Tibial nerve (tissue), 3 donors: ENCODE measurements at regions not wholly inside any gene's neighbourhood (a gene's known extent, or its start where the extent isn't known, plus 50 kb on each side); places are given as distances from the start of the nearest gene placed in this dataset.

Experiments used
- CTCF ChIP-seq, 5 experiments: fragments of 200-600 bp in 3 of 5; fragments of 450-650 bp in 2 of 5; sonication (generic) in 3 of 5; IDR thresholded peaks; one replicate each; pipeline ENCODE4 v1.5.1; 2016 to 2019; ENCODE audit warnings: antibody characterized with exemption in 5 of 5, mild to moderate bottlenecking in 3 of 5, moderate library complexity in 2 of 5
- POLR2A ChIP-seq, 2 donors: fragments of 450-650 bp; IDR thresholded peaks; one replicate each; pipeline ENCODE4 v1.6.1; 2017; ENCODE audit warnings: antibody characterized with exemption in 2 of 2, mild to moderate bottlenecking in 2 of 2, moderate library complexity in 2 of 2

DNA sequence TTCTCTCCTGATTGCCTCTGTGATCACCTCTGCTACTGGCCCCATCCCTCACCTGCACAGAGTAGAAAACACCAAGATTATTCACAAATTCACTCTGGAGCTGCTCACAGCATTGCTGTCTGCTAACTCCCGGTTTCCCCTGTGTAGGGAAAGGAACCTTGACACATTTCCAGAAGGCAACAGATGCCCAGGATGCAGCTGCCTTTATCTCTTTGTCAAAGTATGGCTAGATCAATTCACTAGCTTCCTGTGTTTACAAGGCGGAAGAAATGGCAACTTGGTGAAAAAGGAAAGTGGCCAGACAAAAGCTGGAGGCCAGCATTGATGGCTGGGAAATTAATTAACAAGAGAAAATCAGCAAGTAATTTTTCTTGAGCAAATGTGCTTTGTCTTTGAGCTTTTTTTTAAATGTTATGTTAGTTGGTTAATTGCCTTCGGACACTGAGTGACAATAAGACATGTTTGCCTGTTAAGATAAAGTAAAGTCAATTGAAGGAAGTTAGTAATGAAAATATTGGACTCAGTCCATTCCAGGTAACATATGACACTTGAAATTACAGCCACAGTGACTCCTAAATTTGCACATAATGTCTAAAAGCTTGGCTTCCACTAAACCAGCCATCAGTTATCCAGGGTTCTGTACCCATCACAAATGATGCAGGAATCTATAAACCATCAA lies 394.6 kb upstream of the IL12A start:
- no peak for TF ChIP-seq POLR2A (IDR thresholded peaks at IDR 0.05)
- no peak for TF ChIP-seq CTCF (IDR thresholded peaks at IDR 0.05)
